H9 (cell line): ENCODE measurements at regions not wholly inside any gene's neighbourhood (a gene's known extent, or its start where the extent isn't known, plus 50 kb on each side); places are given as distances from the start of the nearest gene placed in this dataset.

Source experiments
- DNase-seq: peaks from one replicate; pipeline ENCODE4 v3.0.0-alpha.2; 2017
- H2AFZ ChIP-seq: one replicate; pipeline ENCODE4 v1.6.1; 2013; ENCODE audit warnings: mild to moderate bottlenecking, low read length, control low read depth, moderate library complexity
- H2AK5ac ChIP-seq: 2 replicates; pipeline ENCODE4 v1.6.1; 2013; ENCODE audit warnings: low read length, control low read depth, mixed read lengths; ENCODE audit not compliant: insufficient read length
- H2BK120ac ChIP-seq: one replicate; pipeline ENCODE4 v1.6.1; 2013; ENCODE audit warnings: low read depth, mild to moderate bottlenecking, low read length, control low read depth, inconsistent platforms; ENCODE audit not compliant: poor library complexity, severe bottlenecking
- H2BK12ac ChIP-seq: 2 replicates; pipeline ENCODE4 v1.6.1; 2013; ENCODE audit warnings: low read length, control low read depth, mixed read lengths, low read depth; ENCODE audit not compliant: insufficient read length
- H2BK15ac ChIP-seq: 2 replicates; pipeline ENCODE4 v1.6.1; 2013; ENCODE audit warnings: low read depth, low read length, control low read depth
- H2BK20ac ChIP-seq: one replicate; pipeline ENCODE4 v1.6.1; 2013; ENCODE audit warnings: low read depth, mild to moderate bottlenecking, low read length, control low read depth, inconsistent platforms; ENCODE audit not compliant: poor library complexity, severe bottlenecking
- H2BK5ac ChIP-seq: 2 replicates; pipeline ENCODE4 v1.6.1; 2013; ENCODE audit warnings: low read length, control low read depth, mixed read lengths; ENCODE audit not compliant: insufficient read length
- H3K14ac ChIP-seq: 2 replicates; pipeline ENCODE4 v1.6.1; 2013; ENCODE audit warnings: low read length, control low read depth; ENCODE audit not compliant: insufficient read depth
- H3K18ac ChIP-seq: 2 replicates; pipeline ENCODE4 v1.6.1; 2013; ENCODE audit warnings: low read depth, mild to moderate bottlenecking, mixed read lengths, low read length, control low read depth; ENCODE audit not compliant: insufficient read length
- H3K23ac ChIP-seq: 2 replicates; pipeline ENCODE4 v1.6.1; 2013; ENCODE audit warnings: low read length, control low read depth, mixed read lengths, low read depth; ENCODE audit not compliant: insufficient read length
- H3K23me2 ChIP-seq: 2 replicates; pipeline ENCODE4 v1.6.1; 2013; ENCODE audit warnings: low read depth, mild to moderate bottlenecking, mixed read lengths, low read length, control low read depth; ENCODE audit not compliant: insufficient read length, poor library complexity, severe bottlenecking
- H3K27ac ChIP-seq: 2 replicates; pipeline ENCODE4 v1.5.1; 2013; ENCODE audit warnings: low read length, control low read depth, mixed read lengths, low read depth; ENCODE audit not compliant: insufficient read length
- H3K27me3 ChIP-seq: 2 replicates; pipeline ENCODE4 v1.6.1; 2013; ENCODE audit warnings: low read length, control low read depth, inconsistent platforms; ENCODE audit not compliant: insufficient read depth
- H3K4ac ChIP-seq: 2 replicates; pipeline ENCODE4 v1.6.1; 2013; ENCODE audit warnings: low read depth, mild to moderate bottlenecking, control low read depth, inconsistent platforms, low read length, moderate library complexity
- H3K4me1 ChIP-seq: 2 replicates; pipeline ENCODE4 v1.6.1; 2013; ENCODE audit warnings: low read length, control low read depth, inconsistent platforms; ENCODE audit not compliant: insufficient read depth
- H3K4me2 ChIP-seq: 2 replicates; pipeline ENCODE4 v1.6.1; 2013; ENCODE audit warnings: low read length, control low read depth, mixed read lengths; ENCODE audit not compliant: insufficient read length, insufficient read depth
- H3K56ac ChIP-seq: 2 replicates; pipeline ENCODE4 v1.6.1; 2013; ENCODE audit warnings: low read depth, mild to moderate bottlenecking, mixed read lengths, low read length, control low read depth; ENCODE audit not compliant: insufficient read length
- H3K79me1 ChIP-seq: 2 replicates; pipeline ENCODE4 v1.6.1; 2013; ENCODE audit warnings: low read depth, mild to moderate bottlenecking, moderate library complexity, low read length, control low read depth, inconsistent platforms; ENCODE audit not compliant: insufficient read depth, poor library complexity, severe bottlenecking
- H3K79me2 ChIP-seq: 2 replicates; pipeline ENCODE4 v1.6.1; 2013; ENCODE audit warnings: low read length, control low read depth, inconsistent platforms; ENCODE audit not compliant: insufficient read depth
- H3K9ac ChIP-seq: 2 replicates; pipeline ENCODE4 v1.6.1; 2013; ENCODE audit warnings: low read length, control low read depth, mixed read lengths; ENCODE audit not compliant: insufficient read length; ENCODE audit errors: extremely low read depth
- H3K9me3 ChIP-seq: one replicate; pipeline ENCODE4 v1.6.1; 2013; ENCODE audit warnings: low read depth, low read length, inconsistent platforms; ENCODE audit not compliant: control insufficient read depth
- H3T11ph ChIP-seq: one replicate; pipeline ENCODE4 v1.6.1; 2013; ENCODE audit warnings: mild to moderate bottlenecking, low read length, control low read depth, inconsistent platforms
- H4K20me1 ChIP-seq: one replicate; pipeline ENCODE4 v1.6.1; 2013; ENCODE audit not compliant: control insufficient read depth, insufficient read length, insufficient read depth
- H4K5ac ChIP-seq: 2 replicates; pipeline ENCODE4 v1.6.1; 2013; ENCODE audit warnings: low read depth, mild to moderate bottlenecking, mixed read lengths, low read length, control low read depth; ENCODE audit not compliant: insufficient read length
- H4K8ac ChIP-seq: replicated peaks from 2 replicates; pipeline ENCODE4 v1.6.1; 2013; ENCODE audit warnings: low read length, control low read depth, mixed read lengths, low read depth; ENCODE audit not compliant: insufficient read length
- H4K91ac ChIP-seq: 2 replicates; pipeline ENCODE4 v1.6.1; 2013; ENCODE audit warnings: low read depth, mild to moderate bottlenecking, moderate library complexity, mixed read lengths, low read length, control low read depth; ENCODE audit not compliant: insufficient read length
- H3K27ac Mint-ChIP-seq, 3 experiments: 2 replicates in 2 of 3; 3 replicates in 1 of 3; pipeline ENCODE4 v1.8.0; 2020 to 2021; ENCODE audit warnings: mixed read lengths in 3 of 3, mild to moderate bottlenecking in 1 of 3, moderate library complexity in 1 of 3
- H3K27me3 Mint-ChIP-seq: 2 replicates; pipeline ENCODE4 v1.8.0; 2021; ENCODE audit warnings: low read depth, mild to moderate bottlenecking, moderate library complexity, mixed read lengths
- H3K36me3 Mint-ChIP-seq, 3 experiments: 2 replicates in 2 of 3; 3 replicates in 1 of 3; pipeline ENCODE4 v1.8.0; 2020 to 2021; ENCODE audit warnings: low read depth in 3 of 3, mixed read lengths in 3 of 3; ENCODE audit not compliant: insufficient read depth in 1 of 3
- H3K4me1 Mint-ChIP-seq, 2 experiments: 2 replicates each; pipeline ENCODE4 v1.8.0; 2020; ENCODE audit warnings: mixed read lengths in 2 of 2
- H3K4me3 Mint-ChIP-seq, 2 experiments: 2 replicates in 1 of 2; 3 replicates in 1 of 2; pipeline ENCODE4 v1.8.0; 2020 to 2021; ENCODE audit warnings: mild to moderate bottlenecking in 2 of 2, mixed read lengths in 2 of 2, moderate library complexity in 1 of 2
- H3K9me3 Mint-ChIP-seq, 2 experiments: 2 replicates in 1 of 2; 3 replicates in 1 of 2; pipeline ENCODE4 v1.8.0; 2020; ENCODE audit warnings: mild to moderate bottlenecking in 2 of 2, mixed read lengths in 2 of 2, moderate library complexity in 1 of 2
- CTCF ChIP-seq: fragments of 200-600 bp; sonication (generic); conservative IDR thresholded peaks from 3 replicates; pipeline ENCODE4 v1.8.0; 2021; ENCODE audit warnings: antibody characterized with exemption, mild to moderate bottlenecking
- WGBS: extraction: QIAGEN DNeasy Blood & Tissue Kit; methylation state at CpG from one replicate; pipeline ENCODE4 v1.1.7; 2013; ENCODE audit warnings: missing lambda C conversion rate, low lambda C conversion rate, mixed read lengths; ENCODE audit not compliant: insufficient read length; ENCODE audit errors: extremely low coverage; 5-methylcytosine and 5-hydroxymethylcytosine counted together

DNA sequence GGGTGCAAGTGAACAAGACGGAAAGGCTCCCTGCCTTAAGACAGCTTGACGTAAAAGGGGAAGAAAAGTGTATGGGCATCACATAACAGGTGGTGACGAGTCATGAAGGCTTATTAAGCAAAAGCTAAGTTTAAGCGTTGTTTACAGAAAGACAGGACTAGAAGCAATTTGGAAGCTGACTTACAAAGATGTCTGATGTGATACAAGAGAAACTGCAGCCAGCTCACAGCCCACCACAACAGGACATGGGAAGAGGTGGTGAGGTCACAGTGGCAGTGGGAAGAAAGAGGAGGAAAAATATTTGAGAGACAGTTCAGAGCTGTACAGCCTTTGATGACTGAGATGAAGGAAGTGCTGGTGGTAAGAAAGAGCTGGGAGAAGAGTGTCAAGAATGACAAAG is 181.6 kb downstream of the KLF12 start:
- H3K4me2 ChIP-seq = no peak overlapping the region
- H3K27ac Mint-ChIP-seq = no peak overlapping the region

More for the DNA sequence above, 181.6 kb downstream of the KLF12 start:
- Histone ChIP-seq H3K79me2 (no peaks in the 10 kb centered on the region), H4K91ac (no peak overlapping the region), H3K4me1 (no peaks in the 10 kb centered on the region), H4K8ac (no peak overlapping the region), H2BK5ac (no peak overlapping the region), H3K56ac (no peak overlapping the region), H2BK120ac (no peak overlapping the region), H3K23me2 (no peaks in the 10 kb centered on the region), H2AFZ (no peak overlapping the region), H3K9me3 (no peaks in the 10 kb centered on the region), H3K18ac (no peak overlapping the region), H2AK5ac (no peak overlapping the region), H3K9ac (no peak overlapping the region), H4K20me1 (no peaks in the 10 kb centered on the region), H2BK20ac (no peak overlapping the region), H2BK15ac (no peak overlapping the region), H3K23ac (no peak overlapping the region), H3K27ac (no peak overlapping the region), H3K4ac (no peak overlapping the region), H3K79me1 (no peaks in the 10 kb centered on the region), H4K5ac (no peak overlapping the region), H2BK12ac (no peak overlapping the region), H3T11ph (no peak overlapping the region), H3K27me3 (no peaks in the 10 kb centered on the region), H3K14ac (no peak overlapping the region)
- H3K4me3 Mint-ChIP-seq = no peak overlapping the region
- no peaks in the 10 kb centered on the region for H3K36me3 Mint-ChIP-seq
- no peaks in the 10 kb centered on the region for H3K9me3 Mint-ChIP-seq
- no peak for TF ChIP-seq CTCF
- H3K27me3 Mint-ChIP-seq = no peaks in the 10 kb centered on the region
- DNase-seq = no peak
- no CpG with 5 or more reads among the region's 4 CpGs for WGBS
- H3K4me1 Mint-ChIP-seq = no peaks in the 10 kb centered on the region
